RPMI7951 (cell line): ENCODE measurements at regions not wholly inside any gene's neighbourhood (a gene's known extent, or its start where the extent isn't known, plus 50 kb on each side); places are given as distances from the start of the nearest gene placed in this dataset.

Source experiments
- DNase-seq: peaks from one replicate; pipeline ENCODE4 v3.0.0-alpha.2; 2012; ENCODE audit warnings: low read depth

DNA sequence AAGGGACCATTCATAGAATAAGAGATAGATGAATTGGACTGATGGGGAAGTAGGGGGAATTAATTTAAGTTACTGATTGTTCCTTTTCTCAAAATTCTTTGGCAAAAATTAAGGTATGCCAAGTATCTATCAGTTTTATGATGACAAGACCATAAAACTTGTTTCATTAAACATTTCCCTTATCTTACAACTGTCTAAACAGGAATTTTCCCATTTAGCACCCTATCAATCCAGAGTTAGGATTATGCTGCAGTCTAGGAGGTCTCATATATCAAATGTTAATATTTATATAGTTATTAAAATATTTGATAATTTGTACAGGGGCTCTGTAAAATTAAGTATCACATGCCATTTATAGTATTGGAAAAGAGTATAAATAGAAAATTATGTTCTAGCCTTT lies 51.5 kb upstream of the ARID1B start:
- DNase-seq, result no peak

DNA sequence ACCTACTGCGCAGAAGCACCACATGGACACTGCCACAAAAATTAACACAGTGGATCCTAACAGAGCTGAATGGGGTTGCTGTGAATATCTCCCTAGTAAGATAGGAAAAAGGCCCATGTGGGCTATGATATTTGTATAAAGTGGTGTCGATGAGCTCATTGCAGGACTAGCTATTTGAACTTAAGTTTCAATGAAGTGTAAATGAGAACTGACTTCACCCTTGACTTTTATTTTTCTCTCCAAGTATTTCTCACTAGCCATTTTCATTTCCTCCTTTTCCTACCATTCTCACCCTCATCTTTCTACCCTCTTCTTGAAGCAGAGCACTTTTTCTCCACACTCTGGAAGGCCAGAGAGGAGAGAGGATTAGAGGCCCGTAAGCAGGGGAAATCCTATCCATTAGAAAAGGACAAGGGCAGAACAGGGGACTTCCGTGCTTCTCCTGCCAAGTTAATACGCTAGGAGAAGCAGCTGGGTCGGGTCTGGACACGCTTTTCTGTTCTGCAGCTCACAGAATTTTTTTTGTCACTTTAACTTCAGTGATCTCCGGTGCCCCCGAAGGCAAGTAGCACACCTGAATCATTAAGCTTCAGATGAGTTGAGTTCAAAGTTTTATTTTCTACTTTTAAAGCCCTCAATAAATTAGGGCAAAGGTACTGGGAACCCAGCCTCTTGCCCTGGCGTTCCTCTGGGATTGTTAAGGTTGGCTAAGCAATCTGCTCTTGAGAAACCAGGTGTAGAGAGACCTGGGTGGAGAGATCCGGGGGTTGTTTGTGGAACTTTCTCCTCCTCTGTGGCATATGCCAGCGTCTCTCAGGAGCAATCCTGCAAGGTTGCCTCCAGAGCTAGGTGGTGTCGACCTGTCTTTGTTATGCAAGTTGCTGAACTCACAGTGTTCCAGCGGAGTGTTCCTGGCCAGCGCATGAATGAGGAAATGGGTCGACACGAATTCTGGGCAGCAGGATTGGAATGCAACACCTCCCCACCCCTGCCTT lies 56.2 kb upstream of the ARID1B start:
- no peak for DNase-seq

DNA sequence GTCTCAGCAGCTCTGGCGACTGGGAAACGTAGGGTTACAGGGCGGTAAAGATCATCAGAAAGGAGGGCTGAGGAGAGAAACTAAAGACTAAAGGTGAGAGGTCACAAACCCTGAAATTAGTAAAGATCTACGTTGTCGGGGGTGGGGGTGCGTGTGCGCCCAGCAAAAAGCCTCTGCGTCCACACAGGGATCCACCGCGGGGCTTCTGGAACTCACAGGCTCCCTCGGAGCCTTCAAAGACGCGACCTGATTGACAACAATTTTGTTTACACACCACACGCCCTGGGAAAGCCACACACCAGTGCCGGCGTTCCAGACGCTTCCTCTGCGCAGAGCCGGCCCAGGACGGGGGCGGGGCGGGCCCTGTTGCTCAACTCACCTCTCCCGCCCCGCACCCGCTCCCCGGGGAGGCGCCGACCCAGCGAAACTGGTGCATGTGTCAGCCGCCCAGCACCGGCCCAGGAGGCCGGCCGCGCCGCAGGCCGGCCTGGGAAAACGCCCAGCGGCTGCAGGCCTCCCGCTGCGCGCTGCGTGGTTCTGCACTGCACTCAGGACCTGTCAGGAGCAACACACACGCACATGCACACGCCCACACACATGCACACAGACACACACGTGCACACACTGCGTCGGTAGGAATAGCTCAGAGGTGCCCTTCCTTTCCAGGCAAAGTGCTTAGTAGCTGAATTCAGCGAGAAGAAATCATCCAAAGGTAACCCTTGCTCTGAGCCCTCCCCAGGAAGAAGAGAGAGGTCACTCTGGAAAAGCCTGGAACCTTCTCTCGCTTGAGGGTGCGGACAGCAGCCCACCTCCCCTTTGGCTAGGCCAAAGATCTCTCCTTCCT lies 57.2 kb upstream of the ARID1B start:
- DNase-seq, result peak; percentile 85

DNA sequence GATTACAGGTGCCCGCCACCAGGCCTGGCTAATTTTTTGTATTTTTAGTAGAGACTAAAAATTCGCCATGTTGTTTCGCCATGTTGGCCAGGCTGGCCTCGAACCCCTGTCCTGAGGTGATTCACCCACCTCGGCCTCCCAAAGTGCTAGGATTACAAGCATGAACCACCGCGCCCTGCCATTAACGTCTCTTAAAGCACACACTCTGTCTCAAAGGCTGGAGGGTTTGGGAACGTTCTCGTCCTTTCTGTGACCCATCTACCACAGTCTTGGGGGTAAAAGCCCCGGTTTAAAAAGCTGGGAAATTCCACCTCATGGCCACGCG lies 57.8 kb upstream of the ARID1B start:
- DNase-seq, result no peak

DNA sequence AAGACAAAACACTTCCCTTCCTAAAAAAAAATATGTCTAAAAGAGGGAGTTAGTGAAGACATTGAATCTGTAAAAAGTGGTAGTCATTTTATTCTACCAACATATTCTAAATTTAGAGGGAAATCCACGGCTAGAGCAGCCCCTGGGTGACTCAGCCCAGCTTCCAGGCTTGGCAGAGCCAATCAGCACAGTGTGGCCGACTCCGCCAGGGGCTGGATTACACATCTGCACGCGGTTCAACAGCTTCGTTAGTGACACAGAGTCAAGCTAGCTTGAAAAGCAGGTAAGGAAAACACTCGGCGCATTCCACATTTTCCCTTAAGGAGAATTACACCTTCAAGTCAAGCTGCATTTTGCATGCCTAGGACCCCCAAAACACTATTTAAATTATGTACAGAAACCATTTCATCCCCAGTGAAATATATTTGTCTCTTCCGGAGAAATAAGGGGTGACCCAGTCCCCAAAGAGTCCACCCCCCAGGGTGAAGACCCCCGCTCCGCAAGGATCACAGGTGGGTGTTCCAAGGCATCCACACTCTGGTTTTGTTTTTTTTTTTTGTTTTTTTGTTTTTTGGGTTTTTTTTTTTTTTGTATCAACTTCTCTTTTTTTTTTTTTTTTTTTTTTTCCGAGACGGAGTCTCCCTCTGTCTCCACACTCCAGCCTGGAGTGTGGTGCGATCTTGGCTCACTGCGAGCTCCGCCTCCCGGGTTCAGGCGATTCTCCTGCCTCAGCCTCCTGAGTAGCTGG lies 58.4 kb upstream of the ARID1B start:
- DNase-seq, result peak; percentile 90

DNA sequence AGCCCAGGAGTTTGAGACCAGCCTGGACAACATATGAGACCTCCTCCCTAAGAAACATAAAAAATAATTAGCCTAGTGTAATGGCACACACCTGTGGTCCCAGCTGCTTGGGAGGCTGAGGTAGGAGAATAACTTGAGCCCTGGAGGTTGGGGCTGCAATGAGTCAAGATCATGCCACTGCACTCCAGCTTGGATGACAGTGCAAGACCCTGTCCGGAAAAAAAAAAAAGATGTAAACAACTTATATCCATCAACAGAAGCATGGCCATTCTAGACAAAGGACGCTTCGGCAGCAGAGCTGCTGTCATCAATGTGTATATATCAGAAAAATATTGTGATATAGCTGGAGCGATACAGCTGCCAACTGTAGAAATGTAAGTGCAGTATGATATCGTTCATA lies 59.6 kb upstream of the ARID1B start:
- no peak for DNase-seq

DNA sequence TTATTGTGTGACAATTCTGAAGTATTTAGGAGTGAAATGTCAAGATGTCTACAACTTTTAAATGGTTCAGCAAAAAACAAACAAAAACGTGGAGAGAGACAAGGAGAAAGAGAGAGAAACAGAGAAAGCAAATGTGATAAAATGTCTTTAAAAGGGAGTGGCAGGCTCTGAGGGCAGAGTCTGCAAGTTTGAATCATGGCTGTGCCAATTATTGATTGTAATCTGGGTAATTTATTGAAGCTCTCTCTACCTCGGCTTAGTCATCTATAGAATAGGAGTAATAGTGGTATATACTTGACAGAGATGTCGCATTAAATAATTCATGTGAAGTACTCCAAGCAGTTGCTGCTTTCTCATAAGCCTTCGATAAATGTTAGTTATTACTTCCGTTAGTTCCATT lies 61.3 kb upstream of the ARID1B start:
- no peak for DNase-seq

DNA sequence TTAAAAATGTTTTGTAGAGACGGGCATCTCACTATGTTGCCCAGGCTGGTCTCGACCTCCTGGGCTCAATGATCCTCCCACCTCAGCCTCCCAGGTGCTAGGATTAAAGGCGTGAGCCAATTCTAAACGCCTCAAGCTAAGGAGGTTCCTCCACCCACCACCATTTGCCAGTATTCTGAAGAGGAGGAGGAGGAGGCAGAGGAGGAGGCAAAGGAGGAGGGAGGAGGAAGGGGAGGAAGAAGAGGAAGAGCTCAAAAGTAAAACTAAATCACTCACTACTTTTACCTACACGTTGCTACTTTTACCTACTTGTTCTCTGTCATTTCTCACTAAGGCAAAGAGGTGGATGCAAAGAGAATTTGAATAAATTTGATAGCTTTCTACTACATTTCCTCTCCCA lies 63.6 kb upstream of the ARID1B start:
- DNase-seq, result no peak

DNA sequence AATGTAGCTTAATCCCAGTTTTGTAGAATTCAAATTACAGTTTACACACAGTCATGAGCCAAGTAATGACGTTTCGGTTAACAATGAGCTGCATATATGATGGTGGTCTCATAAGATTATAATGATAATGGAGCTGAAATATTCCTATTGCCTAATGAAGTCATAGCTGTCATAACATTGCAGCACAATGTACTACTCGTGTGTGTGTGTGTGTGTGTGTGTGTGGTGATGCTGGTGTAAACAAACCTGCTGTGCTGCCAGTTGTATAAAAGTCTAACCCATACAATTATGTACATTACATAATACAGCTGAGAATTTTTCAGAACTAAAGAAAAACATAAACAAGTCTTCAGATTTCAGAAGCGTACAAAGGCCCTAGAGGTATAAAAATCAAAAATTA lies 66.7 kb upstream of the ARID1B start:
- DNase-seq, result no peak

DNA sequence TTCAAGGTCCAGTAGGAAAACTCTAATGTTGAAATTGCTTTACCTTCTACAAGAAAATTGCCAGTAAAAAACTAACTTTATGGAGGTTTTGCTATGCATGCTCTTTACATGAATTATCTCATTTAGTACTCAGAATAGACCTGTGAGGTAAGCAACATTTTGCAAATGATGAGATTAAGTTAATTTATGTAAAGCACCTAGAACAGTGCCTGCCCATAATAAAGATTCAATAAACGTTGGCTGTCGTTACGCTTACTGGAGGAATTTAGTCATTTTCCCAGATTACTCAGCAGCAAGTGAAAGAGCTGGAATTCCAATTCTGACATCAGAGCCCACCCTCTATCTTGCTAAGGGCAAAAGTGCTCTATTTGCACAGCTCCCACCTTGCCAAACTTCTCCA lies 69.4 kb upstream of the ARID1B start:
- no peak for DNase-seq

DNA sequence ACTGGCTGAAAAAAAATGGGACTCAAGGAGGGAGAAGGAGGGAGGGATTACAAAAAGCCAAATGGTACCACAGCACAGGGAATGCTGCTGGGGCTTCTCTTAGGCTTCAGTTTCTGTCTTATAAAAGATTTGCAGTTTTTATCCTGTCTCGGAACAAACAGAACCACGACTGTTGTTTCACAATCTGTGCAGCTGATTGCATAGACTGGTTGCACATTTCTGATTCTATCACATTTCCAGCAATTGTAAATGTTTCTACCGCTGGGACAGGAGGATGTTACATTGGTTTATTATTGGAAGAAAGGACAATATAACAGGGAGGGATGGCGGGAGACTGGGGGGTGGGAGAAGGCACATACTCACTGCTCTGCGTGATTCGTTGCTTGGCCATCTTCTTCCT lies 73.5 kb upstream of the ARID1B start:
- no peak for DNase-seq

DNA sequence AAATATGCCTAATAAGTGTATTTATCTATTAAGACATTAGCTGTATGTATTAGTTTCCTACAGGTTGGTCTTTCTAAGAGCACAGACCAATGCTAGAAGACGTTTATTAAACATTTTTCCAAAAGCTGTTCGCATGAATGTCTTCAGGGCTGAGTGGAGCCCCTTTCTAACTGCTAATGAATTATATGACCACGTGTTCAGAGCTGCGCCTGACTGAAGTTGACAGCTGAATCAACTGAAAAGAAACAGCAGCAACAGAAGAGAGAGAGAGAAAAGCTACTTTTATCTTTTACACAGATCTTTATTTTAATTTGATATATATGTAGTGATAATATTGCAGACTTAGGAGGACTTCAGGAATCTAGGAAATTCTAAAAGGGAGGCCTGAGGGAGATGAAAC lies 75.2 kb upstream of the ARID1B start:
- no peak for DNase-seq

DNA sequence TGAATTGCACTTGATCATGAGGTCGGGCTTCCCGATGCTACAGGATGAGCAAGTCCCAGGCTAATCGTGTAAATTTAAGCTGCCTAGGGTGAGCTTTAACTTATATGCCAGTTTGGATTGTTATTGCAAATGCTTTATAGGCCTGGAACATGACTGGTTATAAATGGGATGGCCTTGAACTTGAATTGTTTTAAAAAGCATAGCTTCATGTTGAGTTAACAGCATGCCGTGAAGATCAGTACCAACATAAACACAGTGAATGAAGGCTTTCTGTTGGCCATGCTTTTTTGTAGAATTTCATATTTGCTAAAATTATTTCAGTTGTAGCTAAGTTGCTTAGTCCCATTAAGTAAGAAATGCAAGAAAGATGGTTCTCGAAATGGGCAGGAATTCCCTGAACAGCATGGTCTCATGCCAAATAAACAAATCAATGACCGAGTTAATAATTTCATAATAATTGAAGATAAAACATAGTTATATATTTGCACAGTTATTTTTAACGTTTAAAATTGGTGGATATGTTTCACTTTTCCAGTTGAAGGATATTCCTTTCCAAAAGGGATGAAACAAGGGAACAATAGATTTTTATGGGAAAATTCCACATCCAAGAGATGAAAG lies 76.6 kb upstream of the ARID1B start:
- no peak for DNase-seq

DNA sequence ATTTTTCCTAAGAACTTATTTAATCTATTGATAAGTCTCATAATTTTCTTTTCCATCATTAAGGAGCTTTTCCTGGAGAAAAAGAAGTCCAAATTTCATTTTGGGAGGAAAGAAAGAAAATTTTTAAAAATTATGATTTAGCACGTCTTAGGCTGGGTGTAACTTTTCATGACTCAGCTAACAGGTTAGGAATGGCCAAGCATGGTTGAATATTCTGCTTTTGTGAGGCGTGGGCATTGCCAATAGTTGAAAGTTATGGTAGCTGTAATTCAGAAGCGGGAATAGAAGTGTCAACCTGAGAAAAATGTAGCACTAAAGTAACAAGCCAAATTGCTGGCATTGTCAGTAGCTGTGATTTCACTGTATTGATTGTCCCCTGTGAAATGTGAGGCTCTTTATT lies 77.2 kb upstream of the ARID1B start:
- DNase-seq, result no peak

DNA sequence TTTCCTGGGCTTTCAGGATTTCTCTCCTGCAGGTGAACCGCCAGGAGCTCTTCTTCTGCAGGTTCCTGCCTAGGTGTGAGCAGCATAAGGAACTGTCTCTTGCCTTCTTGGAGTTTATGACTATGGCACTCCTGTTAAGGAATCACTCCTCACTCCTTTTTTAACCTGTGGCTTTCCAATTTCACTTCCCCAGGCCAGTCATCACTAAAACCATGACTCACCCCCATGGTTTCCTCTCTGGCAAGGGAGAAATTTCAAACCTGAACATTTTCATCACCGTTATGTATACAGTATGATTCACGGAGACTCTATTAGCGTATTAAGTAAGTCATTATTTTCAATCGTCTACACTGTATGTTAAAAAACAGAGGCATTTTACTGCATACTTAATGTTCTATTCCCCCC lies 78.2 kb upstream of the ARID1B start:
- DNase-seq, result peak; percentile 59

DNA sequence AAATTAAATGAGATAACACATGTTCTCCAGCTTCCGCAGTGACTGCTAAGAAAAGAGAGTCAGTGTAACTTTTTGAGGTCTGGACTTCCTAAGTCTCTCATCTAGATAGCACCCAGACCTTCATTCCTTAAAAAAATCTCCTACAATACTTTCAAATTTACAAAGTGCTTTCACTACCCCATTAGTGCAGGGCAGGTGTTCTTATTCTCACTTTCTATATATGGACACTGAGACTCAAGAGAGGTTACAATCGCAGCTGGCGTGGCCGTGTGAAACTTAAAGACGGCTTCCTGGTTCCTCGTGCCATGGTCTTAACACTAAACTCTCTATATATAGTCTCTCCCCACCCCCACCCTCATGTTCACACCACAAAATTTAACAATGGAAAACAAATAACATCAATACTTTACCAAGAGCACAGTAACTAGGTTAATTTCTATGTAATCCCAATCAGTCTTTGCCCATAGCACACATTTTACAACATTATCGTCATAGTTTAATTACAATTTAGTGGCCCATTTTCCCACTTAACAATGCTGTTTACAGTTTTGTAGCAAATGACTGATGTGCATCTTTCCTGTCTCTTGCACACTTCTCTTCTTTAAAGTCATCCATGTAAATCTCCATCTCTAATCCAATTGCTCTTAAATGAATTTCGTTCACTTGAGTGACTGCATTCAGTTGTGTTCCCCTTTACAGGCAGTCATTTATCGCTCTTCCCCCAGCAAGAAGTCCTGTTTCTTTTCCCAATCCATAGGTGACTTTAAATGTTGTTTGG lies 78.8 kb upstream of the ARID1B start:
- no peak for DNase-seq

DNA sequence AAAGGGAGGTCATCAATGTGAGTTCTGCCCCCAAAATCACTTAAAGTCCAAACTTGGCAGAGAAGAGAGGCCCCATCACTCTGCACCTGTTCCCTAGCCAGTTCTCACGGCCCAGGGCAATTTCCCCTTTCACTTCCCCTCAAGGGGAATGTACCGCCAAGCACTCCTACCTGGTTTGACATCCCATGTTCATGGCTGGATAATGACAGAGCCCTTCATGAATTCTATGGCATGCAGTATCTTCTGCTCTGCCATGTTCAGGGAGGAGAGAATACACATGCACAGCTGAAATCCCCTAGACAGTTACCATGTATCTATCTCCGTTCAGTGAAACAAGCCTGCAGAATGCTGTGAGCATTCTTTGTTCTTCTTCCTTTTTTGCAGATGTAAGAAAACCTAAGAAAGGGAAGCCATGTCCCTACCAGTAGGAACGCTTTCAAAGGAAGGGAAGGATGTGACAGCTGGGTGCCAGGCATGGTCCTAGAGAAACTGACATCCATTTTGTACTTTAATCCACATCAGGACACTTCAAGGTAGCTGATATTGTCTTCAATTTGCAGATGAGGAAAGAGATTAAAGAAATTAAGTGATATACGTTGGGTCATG lies 79.8 kb upstream of the ARID1B start:
- DNase-seq, result no peak

DNA sequence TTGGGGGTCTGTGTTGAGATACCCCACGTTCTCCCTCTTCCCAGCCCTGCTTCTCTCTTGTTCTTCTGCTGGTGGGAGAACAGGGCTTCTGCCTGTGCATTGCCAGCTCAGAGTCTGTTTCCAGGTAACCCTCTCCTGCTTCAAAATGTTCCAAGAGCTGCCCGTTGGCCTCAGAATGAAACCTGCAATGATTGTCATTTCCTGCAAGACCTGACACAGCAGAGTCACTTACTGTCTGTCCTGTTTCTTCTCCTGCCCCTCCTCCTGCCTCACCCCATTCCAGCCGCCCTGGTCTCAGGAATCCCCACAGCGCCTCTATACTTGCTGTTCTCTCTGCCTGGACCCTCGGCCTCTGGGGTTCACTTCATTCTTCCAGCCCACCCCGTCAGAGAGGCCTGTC lies 81.4 kb upstream of the ARID1B start:
- no peak for DNase-seq

DNA sequence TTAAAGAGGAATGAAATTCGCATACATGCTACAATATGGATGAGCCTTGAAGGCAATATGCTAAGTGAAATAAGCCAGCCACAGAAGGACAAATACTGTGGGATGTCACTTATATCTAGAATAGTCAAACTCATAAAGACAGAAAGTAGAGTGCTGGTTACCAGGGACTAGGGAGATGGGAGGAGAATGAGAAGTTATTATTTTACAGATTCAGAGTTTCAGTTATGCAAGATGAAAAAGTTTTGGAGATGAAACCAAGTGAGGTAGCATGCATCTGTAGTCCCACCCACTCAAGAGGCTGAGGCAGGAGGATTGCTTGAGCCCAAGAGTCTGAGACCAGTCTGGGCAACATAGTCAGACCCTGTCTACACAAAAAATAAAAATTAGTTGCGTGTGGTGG lies 82.5 kb upstream of the ARID1B start:
- DNase-seq, result no peak

DNA sequence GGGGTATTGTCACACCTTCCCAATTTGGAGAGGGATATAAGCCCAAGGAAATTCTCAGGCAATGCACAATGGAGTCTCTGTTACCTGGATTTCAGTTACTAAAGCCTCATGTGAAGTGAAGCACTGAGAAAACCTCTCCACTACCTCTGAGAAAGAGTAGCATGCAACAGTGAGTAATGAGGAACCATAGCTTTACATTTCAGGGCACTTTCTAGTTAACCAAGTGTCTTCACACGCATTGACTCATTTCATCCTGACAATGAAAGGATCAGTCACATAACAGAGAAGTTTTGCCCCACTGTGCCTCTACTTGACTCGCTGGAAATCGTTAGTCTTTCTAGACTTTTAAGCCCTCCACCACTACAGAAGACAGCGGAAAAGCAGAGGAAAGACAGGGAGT lies 86.2 kb upstream of the ARID1B start:
- no peak for DNase-seq

DNA sequence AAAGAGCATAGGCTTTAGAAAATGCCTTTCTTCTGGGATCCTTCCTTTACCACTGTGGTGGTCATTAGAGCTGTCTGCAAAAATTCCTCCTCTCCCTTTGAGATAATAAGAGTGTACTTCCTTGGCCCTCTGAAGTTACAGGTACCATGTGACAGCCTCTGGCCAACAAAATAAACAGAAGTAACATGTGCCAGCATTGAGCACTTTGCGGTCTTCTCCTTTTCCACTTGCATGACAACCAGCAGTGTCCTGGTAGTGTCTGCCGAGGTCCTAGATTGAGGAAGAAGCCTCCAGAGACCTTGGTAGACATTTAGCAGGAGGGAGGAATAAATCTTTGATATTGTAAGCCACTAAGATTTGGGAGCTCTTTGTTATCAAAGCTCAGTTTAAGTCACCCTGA lies 87.5 kb upstream of the ARID1B start:
- no peak for DNase-seq
